Astrocyte (in vitro differentiated cells and primary cell): ENCODE measurements at regions not wholly inside any gene's neighbourhood (a gene's known extent, or its start where the extent isn't known, plus 50 kb on each side); places are given as distances from the start of the nearest gene placed in this dataset.

Source experiments
- EZH2 ChIP-seq: IDR thresholded peaks from 2 replicates; pipeline ENCODE4 v1.6.1; 2012; ENCODE audit warnings: mild to moderate bottlenecking, low read length, inconsistent platforms; ENCODE audit not compliant: insufficient read depth
- TF ChIP-seq, protein P1 (sequence below): IDR thresholded peaks from 2 replicates; pipeline ENCODE4 v1.5.1; 2011; ENCODE audit warnings: low read depth, mild to moderate bottlenecking, inconsistent platforms, low read length, moderate library complexity; ENCODE audit not compliant: insufficient read depth

DNA sequence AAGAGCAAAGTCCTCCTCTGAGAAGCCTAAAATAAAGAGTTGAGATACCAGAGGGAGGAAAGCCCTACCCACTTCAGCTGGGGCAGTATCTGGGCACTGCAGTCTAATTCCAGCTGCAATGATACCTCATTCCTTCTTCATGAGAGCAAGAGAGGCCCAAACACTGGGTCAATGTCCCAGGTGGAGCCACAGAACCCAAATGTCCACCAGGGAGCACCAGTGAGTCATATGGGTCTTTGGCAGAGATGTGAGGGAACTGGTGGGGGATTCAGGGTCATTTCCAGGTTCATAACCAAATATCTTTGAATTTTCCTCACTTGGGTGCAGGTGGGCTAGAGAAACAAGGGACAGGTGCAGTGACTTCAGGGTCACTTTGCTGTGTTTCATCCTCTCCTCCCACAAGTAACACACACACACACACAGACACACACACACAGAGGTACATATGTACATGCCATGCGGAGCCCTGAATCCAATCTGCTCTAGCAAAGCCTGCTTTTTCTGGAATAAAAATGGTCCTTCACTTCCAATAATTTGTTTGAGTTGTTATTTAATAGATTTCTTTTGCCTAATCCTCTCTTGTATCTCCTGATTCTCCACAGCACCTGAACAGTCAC, 585.4 kb downstream of the SOX6 start:
- TF ChIP-seq, protein P1, sequence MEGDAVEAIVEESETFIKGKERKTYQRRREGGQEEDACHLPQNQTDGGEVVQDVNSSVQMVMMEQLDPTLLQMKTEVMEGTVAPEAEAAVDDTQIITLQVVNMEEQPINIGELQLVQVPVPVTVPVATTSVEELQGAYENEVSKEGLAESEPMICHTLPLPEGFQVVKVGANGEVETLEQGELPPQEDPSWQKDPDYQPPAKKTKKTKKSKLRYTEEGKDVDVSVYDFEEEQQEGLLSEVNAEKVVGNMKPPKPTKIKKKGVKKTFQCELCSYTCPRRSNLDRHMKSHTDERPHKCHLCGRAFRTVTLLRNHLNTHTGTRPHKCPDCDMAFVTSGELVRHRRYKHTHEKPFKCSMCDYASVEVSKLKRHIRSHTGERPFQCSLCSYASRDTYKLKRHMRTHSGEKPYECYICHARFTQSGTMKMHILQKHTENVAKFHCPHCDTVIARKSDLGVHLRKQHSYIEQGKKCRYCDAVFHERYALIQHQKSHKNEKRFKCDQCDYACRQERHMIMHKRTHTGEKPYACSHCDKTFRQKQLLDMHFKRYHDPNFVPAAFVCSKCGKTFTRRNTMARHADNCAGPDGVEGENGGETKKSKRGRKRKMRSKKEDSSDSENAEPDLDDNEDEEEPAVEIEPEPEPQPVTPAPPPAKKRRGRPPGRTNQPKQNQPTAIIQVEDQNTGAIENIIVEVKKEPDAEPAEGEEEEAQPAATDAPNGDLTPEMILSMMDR: peak; percentile 65
- no peak for TF ChIP-seq EZH2
